ENCODE measurements at regions not wholly inside any gene's neighbourhood (a gene's known extent, or its start where the extent isn't known, plus 50 kb on each side); places are given as distances from the start of the nearest gene placed in this dataset.

DNA sequence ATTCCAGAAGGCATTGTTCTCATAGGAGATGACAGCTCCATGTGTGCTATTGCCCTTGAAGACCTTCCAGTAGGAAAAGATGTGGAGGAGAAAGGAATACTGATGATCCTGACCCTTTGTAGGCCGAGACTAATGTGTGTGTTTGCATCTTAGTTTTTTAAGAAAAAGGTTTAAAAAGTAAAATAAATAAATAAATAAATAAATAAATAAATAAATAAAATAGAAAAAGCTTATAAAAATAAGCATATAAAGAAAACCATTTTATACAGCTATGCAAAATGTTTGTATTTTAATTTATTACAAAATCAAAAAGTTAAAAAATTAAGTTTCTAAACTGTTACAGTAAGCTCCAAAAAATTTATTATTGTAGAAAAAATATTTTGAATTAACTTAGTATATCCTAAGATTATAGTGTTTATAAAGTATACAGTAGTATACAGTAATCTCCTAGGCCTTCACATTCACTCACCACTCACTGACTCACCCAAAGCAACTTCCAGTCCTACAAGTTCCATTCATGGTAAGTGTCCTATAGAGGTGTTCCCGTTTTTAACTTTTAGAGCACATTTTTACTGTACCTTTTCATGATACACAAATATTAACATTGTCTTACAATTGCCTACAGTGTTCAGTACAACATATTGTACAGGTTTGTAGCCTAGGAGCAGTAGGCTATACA, 435.2 kb upstream of the SEMA3A start:
- DNase-seq (ENCODE audit: low read depth, low spot score) (no peak), FAIRE-seq (no peak), ATAC-seq (no peak)
- no TSS peak for BruUV-seq (replicated peaks)
- Histone ChIP-seq H3K9me3 (replicated peaks; ENCODE audit: control insufficient read depth, insufficient read depth, low read length) (no peaks in the 10 kb centered on the region), H4K20me1 (ENCODE audit: control insufficient read depth, insufficient read depth) (no peaks in the 10 kb centered on the region), H3K4me3 (no peak overlapping the region), H2AFZ (ENCODE audit: control insufficient read depth, low read depth, low read length) (no peak overlapping the region), H3K27me3 (replicated peaks in 1 of 2; ENCODE audit: control insufficient read depth in 2 of 2, insufficient read depth in 2 of 2, low read length in 1 of 2) (no peaks in the 10 kb centered on the region), H3K79me2 (ENCODE audit: control insufficient read depth, insufficient read depth, low read length) (no peaks in the 10 kb centered on the region), H3K36me3 (ENCODE audit: control insufficient read depth in 2 of 2, insufficient read depth in 2 of 2, low read length in 1 of 2) (no peaks in the 10 kb centered on the region), H3K27ac (ENCODE audit: control insufficient read depth, insufficient read depth) (no peak overlapping the region), H3K4me2 (ENCODE audit: control insufficient read depth, insufficient read depth) (no peak overlapping the region), H3K9ac (ENCODE audit: control insufficient read depth, insufficient read depth, low read length) (no peak overlapping the region), H3K4me1 (ENCODE audit: control insufficient read depth, insufficient read depth, low read length) (no peaks in the 10 kb centered on the region)
- in situ Hi-C loops (cut with MboI) (no loop called here), intact Hi-C loops (cut with micrococcal nuclease; ENCODE audit: unreplicated experiment) (no loop called here)
- TF ChIP-seq TCF7 (IDR thresholded peaks at IDR 0.05; ENCODE audit: borderline replicate concordance), result no peak
- TF ChIP-seq ZNF24 (IDR thresholded peaks at IDR 0.05), result no peak
- no peak for TF ChIP-seq BHLHE40 (IDR thresholded peaks at IDR 0.05; ENCODE audit: borderline replicate concordance in 1 of 2, low read depth in 2 of 2, low read length in 1 of 2)
- no peak for TF ChIP-seq JUND (IDR thresholded peaks at IDR 0.05; ENCODE audit: low read depth, low read length)
- TF ChIP-seq, protein P1, sequence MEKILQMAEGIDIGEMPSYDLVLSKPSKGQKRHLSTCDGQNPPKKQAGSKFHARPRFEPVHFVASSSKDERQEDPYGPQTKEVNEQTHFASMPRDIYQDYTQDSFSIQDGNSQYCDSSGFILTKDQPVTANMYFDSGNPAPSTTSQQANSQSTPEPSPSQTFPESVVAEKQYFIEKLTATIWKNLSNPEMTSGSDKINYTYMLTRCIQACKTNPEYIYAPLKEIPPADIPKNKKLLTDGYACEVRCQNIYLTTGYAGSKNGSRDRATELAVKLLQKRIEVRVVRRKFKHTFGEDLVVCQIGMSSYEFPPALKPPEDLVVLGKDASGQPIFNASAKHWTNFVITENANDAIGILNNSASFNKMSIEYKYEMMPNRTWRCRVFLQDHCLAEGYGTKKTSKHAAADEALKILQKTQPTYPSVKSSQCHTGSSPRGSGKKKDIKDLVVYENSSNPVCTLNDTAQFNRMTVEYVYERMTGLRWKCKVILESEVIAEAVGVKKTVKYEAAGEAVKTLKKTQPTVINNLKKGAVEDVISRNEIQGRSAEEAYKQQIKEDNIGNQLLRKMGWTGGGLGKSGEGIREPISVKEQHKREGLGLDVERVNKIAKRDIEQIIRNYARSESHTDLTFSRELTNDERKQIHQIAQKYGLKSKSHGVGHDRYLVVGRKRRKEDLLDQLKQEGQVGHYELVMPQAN (conservative IDR thresholded peaks at IDR 0.05), result no peak
- no peak for TF ChIP-seq RB1 (IDR thresholded peaks at IDR 0.05; ENCODE audit: borderline replicate concordance)
- TF ChIP-seq, protein P2, sequence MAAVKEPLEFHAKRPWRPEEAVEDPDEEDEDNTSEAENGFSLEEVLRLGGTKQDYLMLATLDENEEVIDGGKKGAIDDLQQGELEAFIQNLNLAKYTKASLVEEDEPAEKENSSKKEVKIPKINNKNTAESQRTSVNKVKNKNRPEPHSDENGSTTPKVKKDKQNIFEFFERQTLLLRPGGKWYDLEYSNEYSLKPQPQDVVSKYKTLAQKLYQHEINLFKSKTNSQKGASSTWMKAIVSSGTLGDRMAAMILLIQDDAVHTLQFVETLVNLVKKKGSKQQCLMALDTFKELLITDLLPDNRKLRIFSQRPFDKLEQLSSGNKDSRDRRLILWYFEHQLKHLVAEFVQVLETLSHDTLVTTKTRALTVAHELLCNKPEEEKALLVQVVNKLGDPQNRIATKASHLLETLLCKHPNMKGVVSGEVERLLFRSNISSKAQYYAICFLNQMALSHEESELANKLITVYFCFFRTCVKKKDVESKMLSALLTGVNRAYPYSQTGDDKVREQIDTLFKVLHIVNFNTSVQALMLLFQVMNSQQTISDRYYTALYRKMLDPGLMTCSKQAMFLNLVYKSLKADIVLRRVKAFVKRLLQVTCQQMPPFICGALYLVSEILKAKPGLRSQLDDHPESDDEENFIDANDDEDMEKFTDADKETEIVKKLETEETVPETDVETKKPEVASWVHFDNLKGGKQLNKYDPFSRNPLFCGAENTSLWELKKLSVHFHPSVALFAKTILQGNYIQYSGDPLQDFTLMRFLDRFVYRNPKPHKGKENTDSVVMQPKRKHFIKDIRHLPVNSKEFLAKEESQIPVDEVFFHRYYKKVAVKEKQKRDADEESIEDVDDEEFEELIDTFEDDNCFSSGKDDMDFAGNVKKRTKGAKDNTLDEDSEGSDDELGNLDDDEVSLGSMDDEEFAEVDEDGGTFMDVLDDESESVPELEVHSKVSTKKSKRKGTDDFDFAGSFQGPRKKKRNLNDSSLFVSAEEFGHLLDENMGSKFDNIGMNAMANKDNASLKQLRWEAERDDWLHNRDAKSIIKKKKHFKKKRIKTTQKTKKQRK (IDR thresholded peaks at IDR 0.05; ENCODE audit: low read depth, low read length), result no peak
- TF ChIP-seq GATAD2B (conservative IDR thresholded peaks at IDR 0.05; ENCODE audit: low read depth), result no peak
- no peak for TF ChIP-seq CREM (IDR thresholded peaks at IDR 0.05; ENCODE audit: low read depth)
- TF ChIP-seq EED (IDR thresholded peaks at IDR 0.05; ENCODE audit: low read depth), result no peak
- RAD21 ChIA-PET (ENCODE audit: unreplicated experiment), result no interaction called here
- CTCF ChIA-PET, result no interaction called here
- SMC1A ChIA-PET (ENCODE audit: uncharacterized antibody, unreplicated experiment), result no interaction called here
- WGBS (ENCODE audit: insufficient coverage, insufficient replicate concordance, low lambda C conversion rate, missing lambda C conversion rate), result 0% methylated on average over 2 of the region's 2 CpGs
- POLR2A ChIA-PET, result no interaction called here

All from GM12878 (cell line).